Activated CD4-positive, alpha-beta T cell treated with anti-CD3 and anti-CD28 coated beads for 36 hours (primary cell): ENCODE measurements at regions not wholly inside any gene's neighbourhood (a gene's known extent, or its start where the extent isn't known, plus 50 kb on each side); places are given as distances from the start of the nearest gene placed in this dataset.

Source experiments
- ATAC-seq: fragments of 200-7000 bp; cut with Tn5 transposase; one replicate; pipeline ENCODE4 v1.10.0; 2021; ENCODE audit warnings: mild to moderate bottlenecking, moderate library complexity
- CTCF ChIA-PET: fragments of 350-600 bp; sonication (Branson Sonifier 250); formaldehyde crosslinking; loops from one replicate; lab custom pipeline; 2021; ENCODE audit warnings: antibody characterized with exemption; lab: Charles Lee
- POLR2A ChIA-PET: fragments of 350-600 bp; sonication (Branson Sonifier 250); formaldehyde crosslinking; loops from one replicate; lab custom pipeline; 2021; ENCODE audit warnings: antibody characterized with exemption, inconsistent platforms; lab: Charles Lee
- DNase-seq: peaks from one replicate; pipeline ENCODE4 v3.0.0-alpha.2; 2020
- H3K27ac Mint-ChIP-seq: one replicate; pipeline ENCODE4 v1.8.0; 2021; ENCODE audit warnings: mixed read lengths
- H3K27me3 Mint-ChIP-seq: one replicate; pipeline ENCODE4 v1.8.0; 2021; ENCODE audit warnings: mixed read lengths
- H3K36me3 Mint-ChIP-seq: one replicate; pipeline ENCODE4 v1.8.0; 2021; ENCODE audit warnings: low read depth, mixed read lengths
- H3K4me1 Mint-ChIP-seq: one replicate; pipeline ENCODE4 v1.8.0; 2021; ENCODE audit warnings: mixed read lengths
- H3K4me3 Mint-ChIP-seq: one replicate; pipeline ENCODE4 v1.8.0; 2021; ENCODE audit warnings: mild to moderate bottlenecking, moderate library complexity, mixed read lengths
- H3K9me3 Mint-ChIP-seq: one replicate; pipeline ENCODE4 v1.8.0; 2021; ENCODE audit warnings: low read depth, mixed read lengths
- intact Hi-C, 2 experiments: fragments of 100-400 bp; cut with DNase I in 1 of 2; cut with micrococcal nuclease in 1 of 2; formaldehyde crosslinking; loops; one replicate each; pipeline versions ENCODE4 v1.14.2 to v1.15.1; 2022 to 2024; cut with DNase I, micrococcal nuclease

- DNase-seq = no peak
- Mint-ChIP-seq H3K27me3 (no peaks in the 10 kb centered on the region), H3K36me3 (no peaks in the 10 kb centered on the region), H3K4me3 (no peak overlapping the region), H3K4me1 (peaks cover 18% of the 10 kb centered on the region), H3K9me3 (no peaks in the 10 kb centered on the region), H3K27ac (no peak overlapping the region)
- ATAC-seq = no peak
- CTCF ChIA-PET = no interaction called here
- POLR2A ChIA-PET = no interaction called here
- intact Hi-C loops = no loop called here
These were observed 160.7 kb downstream of the NDUFA10 start for GRCh38 chr2:239864247-239865058.

- DNase-seq (no peak), ATAC-seq (no peak)
- peaks cover 18% of the 10 kb centered on the region for H3K4me1 Mint-ChIP-seq
- POLR2A ChIA-PET = no interaction called here
- no peak overlapping the region for H3K27ac Mint-ChIP-seq
- CTCF ChIA-PET = no interaction called here
- H3K9me3 Mint-ChIP-seq = no peaks in the 10 kb centered on the region
- H3K4me3 Mint-ChIP-seq = no peak overlapping the region
- no peaks in the 10 kb centered on the region for H3K36me3 Mint-ChIP-seq
- intact Hi-C loops = no loop called here
- H3K27me3 Mint-ChIP-seq = no peaks in the 10 kb centered on the region
These were observed 162.5 kb downstream of the NDUFA10 start for GRCh38 chr2:239862613-239863012.

- Mint-ChIP-seq H3K4me3 (no peak overlapping the region), H3K36me3 (no peaks in the 10 kb centered on the region), H3K27me3 (no peaks in the 10 kb centered on the region), H3K27ac (no peak overlapping the region), H3K4me1 (peaks cover 18% of the 10 kb centered on the region), H3K9me3 (no peaks in the 10 kb centered on the region)
- ATAC-seq (no peak), DNase-seq (no peak)
- POLR2A ChIA-PET = no interaction called here
- intact Hi-C loops = no loop called here
- CTCF ChIA-PET = no interaction called here
These were observed 167.0 kb downstream of the NDUFA10 start for GRCh38 chr2:239858179-239858578.

- intact Hi-C loops = no loop called here
- no peak overlapping the region for H3K4me3 Mint-ChIP-seq
- POLR2A ChIA-PET = no interaction called here
These were observed 167.6 kb downstream of the NDUFA10 start for GRCh38 chr2:239857591-239857990.

GRCh38 chr2:239856620-239857285, 168.4 kb downstream of the NDUFA10 start:
- no peaks in the 10 kb centered on the region for H3K27me3 Mint-ChIP-seq
- no peak overlapping the region for H3K27ac Mint-ChIP-seq
- peaks cover 10% of the 10 kb centered on the region for H3K4me1 Mint-ChIP-seq
- H3K36me3 Mint-ChIP-seq = no peaks in the 10 kb centered on the region
- ATAC-seq = no peak
- CTCF ChIA-PET = no interaction called here
- H3K4me3 Mint-ChIP-seq = no peak overlapping the region
- H3K9me3 Mint-ChIP-seq = no peaks in the 10 kb centered on the region
- intact Hi-C loops = no loop called here
- POLR2A ChIA-PET = interaction anchor here (0.7 kb wide), 1 partner anchor 38 kb away, joined by 3 read pairs; no protein-coding TSS in a partner anchor
- DNase-seq = no peak

More at GRCh38 chr2:239857591-239857990, 167.6 kb downstream of the NDUFA10 start:
- no peaks in the 10 kb centered on the region for H3K27me3 Mint-ChIP-seq
- CTCF ChIA-PET = no interaction called here
- no peak overlapping the region for H3K27ac Mint-ChIP-seq
- ATAC-seq (no peak), DNase-seq (no peak)
- H3K4me1 Mint-ChIP-seq = peaks cover 17% of the 10 kb centered on the region
- no peaks in the 10 kb centered on the region for H3K9me3 Mint-ChIP-seq
- no peaks in the 10 kb centered on the region for H3K36me3 Mint-ChIP-seq

GRCh38 chr2:239855863-239856587, 169.1 kb downstream of the NDUFA10 start:
- no peak overlapping the region for H3K27ac Mint-ChIP-seq
- H3K27me3 Mint-ChIP-seq = no peaks in the 10 kb centered on the region
- H3K4me1 Mint-ChIP-seq = peaks cover 7% of the 10 kb centered on the region
- ChIA-PET CTCF (no interaction called here), POLR2A (interaction anchor here (0.7 kb wide), 1 partner anchor 39 kb away, joined by 3 read pairs; no protein-coding TSS in a partner anchor)
- H3K9me3 Mint-ChIP-seq = peaks cover 6% of the 10 kb centered on the region
- no peaks in the 10 kb centered on the region for H3K36me3 Mint-ChIP-seq
- ATAC-seq (no peak), DNase-seq (no peak)
- intact Hi-C loops = no loop called here
- no peak overlapping the region for H3K4me3 Mint-ChIP-seq

- intact Hi-C loops = no loop called here
- Mint-ChIP-seq H3K4me3 (no peak overlapping the region), H3K4me1 (no peaks in the 10 kb centered on the region), H3K27me3 (no peaks in the 10 kb centered on the region), H3K27ac (no peak overlapping the region), H3K36me3 (no peaks in the 10 kb centered on the region), H3K9me3 (peaks cover 8% of the 10 kb centered on the region)
- POLR2A ChIA-PET = no interaction called here
- no peak for ATAC-seq
- CTCF ChIA-PET = no interaction called here
- DNase-seq = no peak
These were observed 170.5 kb downstream of the NDUFA10 start for GRCh38 chr2:239854596-239854995.

GRCh38 chr2:239853706-239854327, 171.3 kb downstream of the NDUFA10 start:
- POLR2A ChIA-PET = no interaction called here
- Mint-ChIP-seq H3K4me1 (no peaks in the 10 kb centered on the region), H3K36me3 (no peaks in the 10 kb centered on the region), H3K27ac (no peak overlapping the region), H3K9me3 (peaks cover 8% of the 10 kb centered on the region), H3K4me3 (no peak overlapping the region), H3K27me3 (no peaks in the 10 kb centered on the region)
- intact Hi-C loops = no loop called here
- ATAC-seq = no peak
- DNase-seq = no peak
- CTCF ChIA-PET = interaction anchor here (0.7 kb wide), 1 partner anchor 62 kb away, joined by 3 read pairs; no protein-coding TSS in a partner anchor

- H3K27me3 Mint-ChIP-seq = peaks cover under 1% of the 10 kb centered on the region
- POLR2A ChIA-PET = no interaction called here
- peaks cover 8% of the 10 kb centered on the region for H3K9me3 Mint-ChIP-seq
- ATAC-seq (no peak), DNase-seq (no peak)
- H3K36me3 Mint-ChIP-seq = no peaks in the 10 kb centered on the region
- no peak overlapping the region for H3K27ac Mint-ChIP-seq
- intact Hi-C loops = no loop called here
- H3K4me3 Mint-ChIP-seq = no peak overlapping the region
- H3K4me1 Mint-ChIP-seq = no peaks in the 10 kb centered on the region
- CTCF ChIA-PET = interaction anchor here (0.7 kb wide), 1 partner anchor 61 kb away, joined by 3 read pairs; no protein-coding TSS in a partner anchor
These were observed 172.0 kb downstream of the NDUFA10 start for GRCh38 chr2:239853121-239853520.

- DNase-seq (no peak), ATAC-seq (no peak)
- POLR2A ChIA-PET = no interaction called here
- peaks cover 8% of the 10 kb centered on the region for H3K9me3 Mint-ChIP-seq
- no peak overlapping the region for H3K4me3 Mint-ChIP-seq
- no peaks in the 10 kb centered on the region for H3K4me1 Mint-ChIP-seq
- H3K27ac Mint-ChIP-seq = no peak overlapping the region
- CTCF ChIA-PET = no interaction called here
- intact Hi-C loops = no loop called here
- H3K27me3 Mint-ChIP-seq = peaks cover 3% of the 10 kb centered on the region
- H3K36me3 Mint-ChIP-seq = no peaks in the 10 kb centered on the region
These were observed 172.9 kb downstream of the NDUFA10 start for GRCh38 chr2:239852272-239852671.
